Subcutaneous abdominal adipose tissue (tissue), 5 donors: ENCODE measurements at regions not wholly inside any gene's neighbourhood (a gene's known extent, or its start where the extent isn't known, plus 50 kb on each side); places are given as distances from the start of the nearest gene placed in this dataset.

Source experiments
- H3K27ac ChIP-seq: one replicate; pipeline ENCODE4 v1.7.0; 2013; ENCODE audit warnings: low read depth, mild to moderate bottlenecking, inconsistent platforms, low read length, moderate library complexity
- H3K27me3 ChIP-seq, 5 donors: one replicate each; pipeline ENCODE4 v1.7.0; 2013; ENCODE audit warnings: low read length in 5 of 5, inconsistent platforms in 1 of 5; ENCODE audit not compliant: control insufficient read depth in 5 of 5, insufficient read depth in 4 of 5
- H3K36me3 ChIP-seq, 5 donors: one replicate each; pipeline ENCODE4 v1.7.0; 2013; ENCODE audit warnings: low read length in 5 of 5; ENCODE audit not compliant: control insufficient read depth in 5 of 5, insufficient read depth in 5 of 5
- H3K4me1 ChIP-seq, 5 donors: one replicate each; pipeline ENCODE4 v1.7.0; 2013; ENCODE audit warnings: low read length in 5 of 5, mild to moderate bottlenecking in 3 of 5, moderate library complexity in 1 of 5; ENCODE audit not compliant: control insufficient read depth in 5 of 5, insufficient read depth in 5 of 5
- H3K4me3 ChIP-seq, 5 donors: one replicate each; pipeline ENCODE4 v1.7.0; 2013; ENCODE audit warnings: low read length in 5 of 5, low read depth in 1 of 5
- H3K9ac ChIP-seq, 5 donors: one replicate each; pipeline ENCODE4 v1.7.0; 2013; ENCODE audit warnings: low read length in 5 of 5, mild to moderate bottlenecking in 4 of 5, moderate library complexity in 3 of 5
- H3K9me3 ChIP-seq, 5 donors: one replicate each; pipeline ENCODE4 v1.7.0; 2013; ENCODE audit warnings: low read length in 5 of 5; ENCODE audit not compliant: control insufficient read depth in 5 of 5
- donor health status: healthy.
- donor health status: healthy.
- donor health status: healthy.
- donor health status: healthy.
- donor health status: healthy.

DNA sequence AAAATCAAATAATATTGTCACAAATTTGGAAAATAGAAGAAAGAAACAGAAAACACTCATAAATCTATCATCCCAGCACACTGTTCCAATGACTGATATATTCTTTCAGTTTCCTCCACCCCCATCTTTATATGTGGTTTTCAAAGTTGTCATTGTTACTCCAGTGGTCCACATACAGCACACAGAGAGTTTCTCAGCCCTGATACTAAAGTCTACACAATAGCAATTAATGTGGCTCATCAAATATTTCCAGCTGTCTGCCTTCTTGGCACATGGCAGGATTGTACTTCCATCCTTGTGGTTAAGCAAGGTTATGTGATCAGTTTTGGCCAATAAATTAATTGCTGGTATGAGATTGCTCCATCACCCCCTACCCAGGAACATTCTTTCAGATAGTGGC, 221.7 kb downstream of the PDCD6IP start:
- H3K27ac ChIP-seq, result no peak overlapping the region
- no peaks in the 10 kb centered on the region for H3K36me3 ChIP-seq
- H3K4me1 ChIP-seq, result no peaks in the 10 kb centered on the region
- H3K27me3 ChIP-seq, result no peaks in the 10 kb centered on the region
- no peak overlapping the region for H3K9ac ChIP-seq
- no peak overlapping the region for H3K4me3 ChIP-seq
- peaks cover 0 to 2% (median 0%) of the 10 kb centered on the region in 5 donors for H3K9me3 ChIP-seq

DNA sequence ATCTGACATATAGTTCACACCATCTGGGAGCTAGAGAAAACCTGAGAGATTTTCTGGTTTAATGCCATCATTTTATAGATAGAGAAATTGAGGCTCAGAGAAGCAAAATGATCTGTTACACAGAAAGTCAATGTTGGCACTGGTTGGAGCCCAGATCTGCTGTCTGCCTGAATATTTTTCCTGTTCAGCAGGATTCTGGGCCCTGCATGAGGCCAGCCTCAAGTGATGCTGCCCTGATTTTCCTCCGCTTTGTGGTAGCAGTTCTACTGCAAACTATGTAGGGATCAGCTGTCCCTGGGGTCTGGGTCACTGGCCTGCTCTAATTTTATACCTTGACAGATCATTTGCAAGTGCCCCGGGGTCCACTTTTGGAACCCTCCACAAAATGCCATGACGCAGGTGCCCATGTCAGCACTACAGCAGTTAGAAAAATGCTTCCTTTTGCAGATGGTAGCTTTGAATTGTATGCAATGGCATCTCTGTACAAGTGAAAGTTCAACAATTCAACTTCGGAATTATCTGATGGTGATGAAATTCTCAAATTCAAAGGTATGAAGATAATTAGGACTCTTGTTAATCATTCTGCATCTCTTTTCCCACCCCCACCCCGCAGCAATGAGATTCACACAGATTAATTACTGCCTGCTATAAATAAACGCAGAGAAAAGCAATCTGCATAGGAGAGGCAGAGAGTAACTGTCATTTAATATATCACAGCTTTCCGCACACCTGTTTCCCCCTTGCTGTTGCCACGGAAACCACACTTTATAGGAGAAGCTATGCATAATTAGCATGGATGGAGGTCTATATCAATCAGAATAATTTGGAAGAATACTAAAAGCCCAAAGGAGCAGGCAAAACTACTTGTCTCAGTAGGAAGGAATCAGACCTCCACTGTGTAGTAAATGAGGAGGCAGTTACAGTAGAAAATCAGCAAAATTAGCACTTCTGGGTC, 222.6 kb downstream of the PDCD6IP start:
- Histone ChIP-seq H3K36me3 (no peaks in the 10 kb centered on the region), H3K4me1 (no peaks in the 10 kb centered on the region), H3K4me3 (no peak overlapping the region), H3K27me3 (no peaks in the 10 kb centered on the region), H3K27ac (no peak overlapping the region), H3K9me3 (peaks cover 0 to 2% (median 0%) of the 10 kb centered on the region in 5 donors), H3K9ac (no peak overlapping the region)

DNA sequence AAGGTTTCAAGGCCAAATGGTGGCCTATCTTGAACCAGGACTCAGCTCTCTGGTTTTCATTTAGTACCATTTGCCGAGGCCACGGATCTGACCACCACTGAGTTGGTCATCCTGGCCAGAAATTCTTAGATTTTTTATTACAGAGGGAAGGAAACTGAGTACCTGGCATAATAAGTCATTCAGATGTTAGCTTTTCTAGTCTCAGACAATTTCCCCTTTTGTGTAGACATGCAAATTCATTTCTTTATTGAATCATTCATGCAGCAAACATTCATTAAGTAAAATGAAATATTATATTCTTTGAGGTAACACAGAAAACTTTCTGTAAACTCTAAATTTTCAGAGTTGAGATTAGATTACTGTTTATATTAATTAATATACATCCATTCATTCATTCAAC, 223.7 kb downstream of the PDCD6IP start:
- Histone ChIP-seq H3K27me3 (no peaks in the 10 kb centered on the region), H3K27ac (no peak overlapping the region)

DNA sequence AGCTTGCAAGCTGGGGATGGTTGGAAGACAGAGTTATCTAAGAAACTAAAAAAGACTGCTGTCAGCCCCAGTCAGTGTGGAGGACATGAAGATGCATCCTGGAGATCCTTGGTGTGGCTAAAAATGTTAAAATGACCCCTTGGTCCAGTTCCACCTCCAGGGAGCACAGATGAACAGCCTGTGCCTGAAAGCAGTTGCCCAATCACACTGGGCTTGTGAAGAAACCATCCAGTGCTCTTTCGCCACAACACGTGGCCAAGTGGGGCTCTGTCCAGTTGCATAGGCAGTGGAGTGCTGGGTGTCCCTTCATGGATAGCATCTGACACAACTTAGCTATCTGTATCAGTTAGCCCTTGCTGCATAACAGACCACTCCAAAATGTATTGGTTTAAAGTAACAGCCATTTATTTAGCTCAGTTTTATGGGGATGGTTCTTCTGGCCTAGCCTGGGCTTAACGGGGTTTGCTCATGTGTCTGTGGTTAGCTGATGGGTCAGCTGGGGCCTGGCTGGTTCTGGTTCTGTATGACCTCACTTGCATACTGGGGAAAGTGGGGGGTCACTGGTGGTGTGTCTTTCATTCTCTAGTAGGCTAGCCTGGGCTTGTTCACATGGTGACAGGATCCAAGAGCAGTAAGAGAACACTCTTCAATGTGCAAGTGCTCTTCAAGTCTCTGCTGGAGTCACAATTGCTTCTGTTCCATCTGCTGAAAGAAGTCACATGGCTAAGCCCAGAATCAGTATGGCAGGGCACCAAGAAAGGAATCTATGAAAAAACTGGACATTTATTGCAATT, 226.2 kb downstream of the PDCD6IP start:
- H3K9me3 ChIP-seq, result peaks cover 0 to 2% (median 0%) of the 10 kb centered on the region in 5 donors
- H3K36me3 ChIP-seq, result no peaks in the 10 kb centered on the region
- H3K4me3 ChIP-seq, result no peak overlapping the region
- no peaks in the 10 kb centered on the region for H3K4me1 ChIP-seq
- no peak overlapping the region for H3K9ac ChIP-seq
- no peak overlapping the region for H3K27ac ChIP-seq
- H3K27me3 ChIP-seq, result no peaks in the 10 kb centered on the region

More for the DNA sequence above, 223.7 kb downstream of the PDCD6IP start:
- Histone ChIP-seq H3K36me3 (no peaks in the 10 kb centered on the region), H3K9me3 (peaks cover 0 to 2% (median 0%) of the 10 kb centered on the region in 5 donors), H3K9ac (no peak overlapping the region), H3K4me1 (no peaks in the 10 kb centered on the region), H3K4me3 (no peak overlapping the region)

DNA sequence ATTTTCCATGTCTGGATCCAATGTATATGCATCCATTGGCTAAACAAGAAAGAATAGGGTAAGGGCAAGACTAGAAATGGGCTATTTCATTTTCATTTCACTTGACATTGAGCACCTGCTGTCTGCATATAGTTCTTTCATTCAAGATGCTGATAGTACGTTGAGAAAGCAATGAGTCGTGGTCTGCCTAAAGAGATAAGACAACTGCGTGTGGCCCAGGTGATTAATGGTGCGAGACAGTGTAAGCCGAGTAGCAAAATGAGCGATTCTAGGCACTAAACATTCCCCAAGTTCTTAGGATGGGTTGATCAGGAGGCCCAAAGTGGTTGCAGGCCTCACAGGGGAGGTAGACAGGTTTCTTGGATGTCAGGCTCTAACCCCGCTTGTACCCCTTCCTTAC, 235.4 kb downstream of the PDCD6IP start:
- H3K4me1 ChIP-seq, result no peaks in the 10 kb centered on the region
- no peaks in the 10 kb centered on the region for H3K9me3 ChIP-seq
- no peak overlapping the region for H3K27ac ChIP-seq
- no peak overlapping the region for H3K4me3 ChIP-seq
- no peaks in the 10 kb centered on the region for H3K27me3 ChIP-seq
- H3K36me3 ChIP-seq, result no peaks in the 10 kb centered on the region
- H3K9ac ChIP-seq, result no peak overlapping the region

DNA sequence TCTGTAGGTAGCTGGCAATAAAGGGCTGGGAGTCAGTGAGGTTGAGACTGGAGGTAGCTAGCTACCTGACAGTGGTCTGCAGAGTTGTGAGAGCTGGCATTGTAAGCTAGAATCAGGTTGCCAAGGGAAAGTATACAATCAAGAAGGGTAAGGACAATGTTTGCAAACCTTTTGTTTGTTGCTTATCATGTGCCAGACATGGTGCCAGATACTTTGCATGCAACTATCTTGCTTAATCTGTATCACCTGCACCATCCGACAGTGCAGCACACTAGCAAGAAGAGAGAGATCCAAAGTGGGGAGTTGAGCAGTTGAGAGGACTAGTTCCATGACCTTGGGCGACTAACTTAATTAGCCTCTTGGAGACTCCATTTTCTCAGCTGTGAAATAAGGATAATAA, 236.4 kb downstream of the PDCD6IP start:
- Histone ChIP-seq H3K27me3 (no peaks in the 10 kb centered on the region), H3K4me3 (no peak overlapping the region), H3K27ac (no peak overlapping the region), H3K4me1 (no peaks in the 10 kb centered on the region), H3K9me3 (no peaks in the 10 kb centered on the region), H3K9ac (no peak overlapping the region), H3K36me3 (no peaks in the 10 kb centered on the region)

DNA sequence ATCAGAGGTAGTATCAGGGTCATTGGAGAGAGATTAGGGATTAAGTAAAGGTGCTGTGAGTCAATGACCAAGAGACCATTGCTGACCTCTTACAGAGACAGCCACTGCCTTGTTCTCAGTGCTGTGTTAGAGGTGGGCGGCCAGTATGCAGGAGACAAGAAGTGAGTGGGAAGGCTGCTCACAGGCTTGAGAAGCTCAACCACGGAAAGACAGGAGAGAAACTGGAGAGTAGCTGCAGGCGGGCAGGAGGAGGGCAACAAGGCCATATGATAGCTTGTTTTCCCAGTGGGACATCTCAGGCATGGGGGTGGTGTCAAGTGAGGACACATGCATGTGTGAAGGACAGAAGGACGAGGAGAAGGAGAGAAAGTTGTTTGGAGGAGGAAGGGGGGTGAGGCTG, 237.3 kb downstream of the PDCD6IP start:
- H3K27ac ChIP-seq, result no peak overlapping the region
- H3K4me1 ChIP-seq, result no peaks in the 10 kb centered on the region
- H3K27me3 ChIP-seq, result no peaks in the 10 kb centered on the region
- no peaks in the 10 kb centered on the region for H3K36me3 ChIP-seq
- H3K9me3 ChIP-seq, result no peaks in the 10 kb centered on the region
- H3K9ac ChIP-seq, result no peak overlapping the region
- H3K4me3 ChIP-seq, result no peak overlapping the region

DNA sequence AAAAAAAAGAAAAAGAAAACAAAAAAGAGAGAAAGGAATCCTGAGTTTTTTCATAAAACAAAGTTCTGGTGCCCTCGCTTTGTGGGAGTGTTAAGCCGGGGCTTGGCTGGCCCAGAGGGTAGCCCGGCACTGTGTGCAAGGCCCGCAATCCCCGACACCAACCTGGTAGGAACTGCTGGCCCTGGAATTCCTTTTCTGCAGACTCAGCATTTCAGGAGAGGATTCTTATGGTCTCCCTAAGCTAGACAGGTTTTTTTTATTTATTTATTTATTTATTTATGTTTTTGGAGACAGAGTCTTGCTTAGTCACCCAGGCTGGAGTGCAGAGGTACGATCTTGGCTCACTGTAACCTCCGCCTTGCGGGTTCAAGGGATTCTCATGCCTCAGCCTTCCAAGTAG, 238.8 kb downstream of the PDCD6IP start:
- Histone ChIP-seq H3K4me1 (no peaks in the 10 kb centered on the region), H3K27ac (no peak overlapping the region), H3K4me3 (no peak overlapping the region), H3K27me3 (no peaks in the 10 kb centered on the region), H3K9ac (no peak overlapping the region), H3K9me3 (no peaks in the 10 kb centered on the region), H3K36me3 (no peaks in the 10 kb centered on the region)

DNA sequence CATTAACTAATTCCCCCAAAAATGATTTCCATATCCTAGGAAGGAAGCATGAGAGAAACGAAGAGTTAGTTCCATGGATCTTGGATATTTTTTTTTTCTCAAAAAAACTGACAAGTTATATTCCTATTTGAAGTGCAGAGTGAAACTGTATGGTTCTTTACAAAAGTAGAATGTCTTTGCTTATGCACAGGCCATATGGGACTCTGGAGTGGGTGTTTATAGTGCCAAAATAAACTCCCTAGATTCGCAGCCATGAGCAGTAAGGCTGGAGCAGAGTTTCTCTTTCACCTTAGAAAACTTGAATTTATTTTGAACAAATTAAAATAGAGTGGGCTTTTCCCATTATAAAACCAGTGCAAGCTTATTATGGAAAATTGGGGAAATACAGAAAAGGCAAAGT, 239.7 kb downstream of the PDCD6IP start:
- Histone ChIP-seq H3K4me3 (no peak overlapping the region), H3K4me1 (no peaks in the 10 kb centered on the region), H3K36me3 (no peaks in the 10 kb centered on the region), H3K27ac (no peak overlapping the region), H3K27me3 (no peaks in the 10 kb centered on the region), H3K9me3 (no peaks in the 10 kb centered on the region), H3K9ac (no peak overlapping the region)

DNA sequence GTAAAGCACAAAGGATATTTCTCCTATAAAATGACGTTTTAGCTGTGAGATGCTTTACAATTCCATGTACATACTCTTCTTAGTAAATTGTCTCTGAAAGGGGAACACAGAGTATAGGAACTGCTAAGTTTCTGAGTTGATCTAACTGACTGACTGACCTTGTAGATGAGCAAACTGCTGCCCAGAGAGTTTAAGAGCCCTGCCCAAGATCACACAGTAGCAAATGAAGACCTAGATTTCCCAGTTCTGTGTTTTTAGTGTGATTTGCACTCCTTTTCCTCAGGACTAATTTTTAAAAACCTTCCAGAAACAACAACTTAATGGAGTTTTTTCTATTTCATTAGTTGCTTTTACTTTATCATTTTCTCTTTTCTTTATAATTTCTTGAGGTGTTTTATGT, 247.7 kb downstream of the PDCD6IP start:
- H3K4me1 ChIP-seq, result no peaks in the 10 kb centered on the region
- no peaks in the 10 kb centered on the region for H3K27me3 ChIP-seq
- H3K27ac ChIP-seq, result no peak overlapping the region
- H3K9me3 ChIP-seq, result no peaks in the 10 kb centered on the region
- no peaks in the 10 kb centered on the region for H3K36me3 ChIP-seq
- no peak overlapping the region for H3K9ac ChIP-seq
- H3K4me3 ChIP-seq, result no peak overlapping the region
